WERI-Rb-1 (cell line): ENCODE measurements at regions not wholly inside any gene's neighbourhood (a gene's known extent, or its start where the extent isn't known, plus 50 kb on each side); places are given as distances from the start of the nearest gene placed in this dataset.
A peak's percentile ranks its signal among the peaks of the same experiment; 100 is the strongest.
"Not testable (repeated sequence)": the region's sequence is repeated elsewhere in the genome, so short reads cannot be mapped to it uniquely, and the experiment has no call there.

ENCODE experiments used
- DNase-seq: peaks from one replicate; pipeline ENCODE4 v3.0.0-alpha.2; 2020
- H3K27ac ChIP-seq: fragments of 250-450 bp; sonication (Bioruptor Pico); 2 replicates; pipeline ENCODE4 v1.5.1; 2020; ENCODE audit warnings: mild to moderate bottlenecking, moderate library complexity
- H3K27me3 ChIP-seq: fragments of 250-450 bp; sonication (Bioruptor Pico); 2 replicates; pipeline ENCODE4 v1.5.1; 2021; ENCODE audit warnings: mild to moderate bottlenecking, low read depth, moderate library complexity; ENCODE audit not compliant: insufficient read depth, severe bottlenecking
- H3K36me3 ChIP-seq: fragments of 250-450 bp; sonication (Bioruptor Pico); 2 replicates; pipeline ENCODE4 v1.5.1; 2020; ENCODE audit warnings: mild to moderate bottlenecking, moderate library complexity
- H3K4me3 ChIP-seq: 2 replicates; pipeline ENCODE4 v1.5.1; 2011; ENCODE audit warnings: low read depth, mild to moderate bottlenecking, control low read depth, low read length
- H3K9me3 ChIP-seq: fragments of 250-450 bp; sonication (Bioruptor Pico); 2 replicates; pipeline ENCODE4 v1.5.1; 2021; ENCODE audit warnings: mild to moderate bottlenecking, moderate library complexity; ENCODE audit not compliant: severe bottlenecking
- CTCF ChIP-seq: IDR thresholded peaks from 2 replicates; pipeline ENCODE4 v1.5.1; 2011; ENCODE audit warnings: low read depth, mild to moderate bottlenecking, control low read depth, inconsistent platforms, low read length

- DNase-seq, result no peak
- Histone ChIP-seq H3K4me3 (no peak overlapping the region), H3K27me3 (no peaks in the 10 kb centered on the region), H3K36me3 (no peaks in the 10 kb centered on the region), H3K27ac (no peak overlapping the region), H3K9me3 (no peaks in the 10 kb centered on the region)
- TF ChIP-seq CTCF, result no peak
Measured at GRCh38 chr3:75272691-75273090, 391.4 kb upstream of the FRG2C start.

GRCh38 chr3:75285531-75286148 is 378.5 kb upstream of the FRG2C start:
- not testable (repeated sequence) for H3K27me3 ChIP-seq, H3K4me3 ChIP-seq, DNase-seq, H3K36me3 ChIP-seq, H3K27ac ChIP-seq, H3K9me3 ChIP-seq

GRCh38 chr3:75288972-75289574 is 375.1 kb upstream of the FRG2C start:
- not testable (repeated sequence) for H3K9me3 ChIP-seq, H3K27ac ChIP-seq, H3K27me3 ChIP-seq, DNase-seq, H3K36me3 ChIP-seq, H3K4me3 ChIP-seq

- peak; percentile 70 for DNase-seq
- Histone ChIP-seq H3K27ac (no peak overlapping the region), H3K4me3 (no peak overlapping the region), H3K27me3 (no peaks in the 10 kb centered on the region), H3K36me3 (no peaks in the 10 kb centered on the region), H3K9me3 (no peaks in the 10 kb centered on the region)
- TF ChIP-seq CTCF, result peak; percentile 75
Measured at GRCh38 chr3:75294124-75294523, 370.0 kb upstream of the FRG2C start.

- no peaks in the 10 kb centered on the region for H3K27me3 ChIP-seq
- H3K27ac ChIP-seq, result no peak overlapping the region
- no peaks in the 10 kb centered on the region for H3K36me3 ChIP-seq
- H3K4me3 ChIP-seq, result no peak overlapping the region
- no peak for DNase-seq
- no peak for TF ChIP-seq CTCF
- H3K9me3 ChIP-seq, result no peaks in the 10 kb centered on the region
Measured at GRCh38 chr3:75295013-75295412, 369.1 kb upstream of the FRG2C start.

- Histone ChIP-seq H3K27ac (no peak overlapping the region), H3K27me3 (no peaks in the 10 kb centered on the region), H3K36me3 (no peaks in the 10 kb centered on the region), H3K9me3 (no peaks in the 10 kb centered on the region), H3K4me3 (no peak overlapping the region)
- no peak for DNase-seq
- no peak for TF ChIP-seq CTCF
Measured at GRCh38 chr3:75296858-75297257, 367.3 kb upstream of the FRG2C start.

- H3K27me3 ChIP-seq, result no peaks in the 10 kb centered on the region
- no peak for DNase-seq
- H3K4me3 ChIP-seq, result no peak overlapping the region
- H3K27ac ChIP-seq, result no peak overlapping the region
- no peaks in the 10 kb centered on the region for H3K36me3 ChIP-seq
- no peaks in the 10 kb centered on the region for H3K9me3 ChIP-seq
- no peak for TF ChIP-seq CTCF
Measured at GRCh38 chr3:75300606-75301005, 363.5 kb upstream of the FRG2C start.

- H3K27ac ChIP-seq, result not testable (repeated sequence)
Measured at GRCh38 chr3:75301050-75301449, 363.1 kb upstream of the FRG2C start.

More at GRCh38 chr3:75301050-75301449, 363.1 kb upstream of the FRG2C start:
- not testable (repeated sequence) for H3K4me3 ChIP-seq, H3K9me3 ChIP-seq, H3K36me3 ChIP-seq, DNase-seq, H3K27me3 ChIP-seq
